HepG2 (cell line): ENCODE measurements at regions not wholly inside any gene's neighbourhood (a gene's known extent, or its start where the extent isn't known, plus 50 kb on each side); places are given as distances from the start of the nearest gene placed in this dataset.

ENCODE experiments used
- CEBPG ChIP-seq: IDR thresholded peaks from 2 replicates; pipeline ENCODE4 v1.6.1; 2016
- SIX4 ChIP-seq: sonication (generic); formaldehyde crosslinking; IDR thresholded peaks from 2 replicates; pipeline ENCODE4 v1.4.0; 2020; ENCODE audit warnings: missing genetic modification reagents
- THRA ChIP-seq: sonication (generic); formaldehyde crosslinking; IDR thresholded peaks from 2 replicates; pipeline ENCODE4 v1.4.0; 2020; ENCODE audit warnings: missing genetic modification reagents, borderline replicate concordance
- ZFP36L1 ChIP-seq: sonication (generic); formaldehyde crosslinking; IDR thresholded peaks from 2 replicates; pipeline ENCODE4 v1.8.0; 2022; ENCODE audit warnings: mild to moderate bottlenecking, missing genetic modification reagents, moderate library complexity
- TF ChIP-seq, protein P1 (sequence below): sonication (generic); formaldehyde crosslinking; IDR thresholded peaks from 2 replicates; pipeline ENCODE4 v1.4.0; 2020; ENCODE audit warnings: missing genetic modification reagents, borderline replicate concordance
- TF ChIP-seq, protein P2 (sequence below): sonication (generic); formaldehyde crosslinking; IDR thresholded peaks from 2 replicates; pipeline ENCODE4 v1.4.0; 2020; ENCODE audit warnings: mild to moderate bottlenecking, missing genetic modification reagents
- TF ChIP-seq, protein P3 (sequence below): sonication (generic); formaldehyde crosslinking; IDR thresholded peaks from 2 replicates; pipeline ENCODE4 v1.5.1; 2020; ENCODE audit warnings: mild to moderate bottlenecking, missing genetic modification reagents, moderate library complexity
- TF ChIP-seq, protein P4 (sequence below): IDR thresholded peaks from 2 replicates; pipeline ENCODE4 v1.6.1; 2018; ENCODE audit warnings: missing genetic modification reagents, mild to moderate bottlenecking, missing compliant biosample characterization
- TF ChIP-seq, protein P5 (sequence below): IDR thresholded peaks from 2 replicates; pipeline ENCODE4 v1.6.1; 2016; ENCODE audit warnings: missing compliant biosample characterization, missing genetic modification reagents, borderline replicate concordance

DNA sequence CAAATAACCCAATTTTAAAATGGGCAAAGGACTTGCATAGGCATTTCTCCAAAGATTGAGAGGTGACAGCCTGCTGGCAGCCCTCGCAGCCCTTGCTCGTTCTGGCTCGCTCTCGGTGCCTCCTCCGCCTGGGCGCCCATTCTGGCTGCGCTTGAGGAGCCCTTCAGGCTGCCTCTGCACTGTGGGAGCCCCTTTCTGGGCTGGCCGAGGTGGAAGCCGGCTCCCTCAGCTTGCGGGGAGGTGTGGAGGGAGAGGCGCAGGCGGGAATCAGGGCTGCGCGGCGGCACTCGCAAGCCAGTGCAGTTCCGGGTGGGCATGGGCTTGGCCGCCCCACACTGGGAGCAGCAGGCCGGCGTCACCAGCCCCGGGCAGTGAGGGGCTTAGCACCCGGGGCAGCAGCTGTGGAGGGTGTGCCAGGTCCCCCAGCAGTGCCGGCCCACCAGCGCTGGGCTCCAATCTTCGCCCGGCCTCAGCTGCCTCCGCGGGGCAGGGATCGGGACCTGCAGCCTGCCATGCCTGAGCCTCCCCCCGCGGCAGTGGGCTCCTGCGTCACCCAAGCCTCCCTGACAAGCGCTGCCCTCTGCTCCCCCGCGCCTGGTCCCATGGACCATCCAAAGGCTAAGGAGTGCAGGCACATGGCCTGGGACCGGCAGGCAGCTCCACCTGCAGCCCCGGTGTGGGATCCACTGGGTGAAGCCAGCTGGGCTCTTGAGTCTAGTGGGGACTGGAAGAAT, 54.0 kb upstream of the GALNT17 start (continued):
- TF ChIP-seq, protein P1, sequence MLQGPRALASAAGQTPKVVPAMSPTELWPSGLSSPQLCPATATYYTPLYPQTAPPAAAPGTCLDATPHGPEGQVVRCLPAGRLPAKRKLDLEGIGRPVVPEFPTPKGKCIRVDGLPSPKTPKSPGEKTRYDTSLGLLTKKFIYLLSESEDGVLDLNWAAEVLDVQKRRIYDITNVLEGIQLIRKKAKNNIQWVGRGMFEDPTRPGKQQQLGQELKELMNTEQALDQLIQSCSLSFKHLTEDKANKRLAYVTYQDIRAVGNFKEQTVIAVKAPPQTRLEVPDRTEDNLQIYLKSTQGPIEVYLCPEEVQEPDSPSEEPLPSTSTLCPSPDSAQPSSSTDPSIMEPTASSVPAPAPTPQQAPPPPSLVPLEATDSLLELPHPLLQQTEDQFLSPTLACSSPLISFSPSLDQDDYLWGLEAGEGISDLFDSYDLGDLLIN = no peak
- TF ChIP-seq THRA (CRISPR knock-in tag) (no peak), CEBPG (CRISPR knock-in tag) (no peak), SIX4 (CRISPR knock-in tag) (no peak), ZFP36L1 (CRISPR knock-in tag) (no peak)
- TF ChIP-seq, protein P2, sequence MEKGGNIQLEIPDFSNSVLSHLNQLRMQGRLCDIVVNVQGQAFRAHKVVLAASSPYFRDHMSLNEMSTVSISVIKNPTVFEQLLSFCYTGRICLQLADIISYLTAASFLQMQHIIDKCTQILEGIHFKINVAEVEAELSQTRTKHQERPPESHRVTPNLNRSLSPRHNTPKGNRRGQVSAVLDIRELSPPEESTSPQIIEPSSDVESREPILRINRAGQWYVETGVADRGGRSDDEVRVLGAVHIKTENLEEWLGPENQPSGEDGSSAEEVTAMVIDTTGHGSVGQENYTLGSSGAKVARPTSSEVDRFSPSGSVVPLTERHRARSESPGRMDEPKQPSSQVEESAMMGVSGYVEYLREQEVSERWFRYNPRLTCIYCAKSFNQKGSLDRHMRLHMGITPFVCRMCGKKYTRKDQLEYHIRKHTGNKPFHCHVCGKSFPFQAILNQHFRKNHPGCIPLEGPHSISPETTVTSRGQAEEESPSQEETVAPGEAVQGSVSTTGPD = no peak
- TF ChIP-seq, protein P3, sequence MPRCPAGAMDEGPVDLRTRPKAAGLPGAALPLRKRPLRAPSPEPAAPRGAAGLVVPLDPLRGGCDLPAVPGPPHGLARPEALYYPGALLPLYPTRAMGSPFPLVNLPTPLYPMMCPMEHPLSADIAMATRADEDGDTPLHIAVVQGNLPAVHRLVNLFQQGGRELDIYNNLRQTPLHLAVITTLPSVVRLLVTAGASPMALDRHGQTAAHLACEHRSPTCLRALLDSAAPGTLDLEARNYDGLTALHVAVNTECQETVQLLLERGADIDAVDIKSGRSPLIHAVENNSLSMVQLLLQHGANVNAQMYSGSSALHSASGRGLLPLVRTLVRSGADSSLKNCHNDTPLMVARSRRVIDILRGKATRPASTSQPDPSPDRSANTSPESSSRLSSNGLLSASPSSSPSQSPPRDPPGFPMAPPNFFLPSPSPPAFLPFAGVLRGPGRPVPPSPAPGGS (CRISPR knock-in tag) = no peak
- TF ChIP-seq, protein P4, sequence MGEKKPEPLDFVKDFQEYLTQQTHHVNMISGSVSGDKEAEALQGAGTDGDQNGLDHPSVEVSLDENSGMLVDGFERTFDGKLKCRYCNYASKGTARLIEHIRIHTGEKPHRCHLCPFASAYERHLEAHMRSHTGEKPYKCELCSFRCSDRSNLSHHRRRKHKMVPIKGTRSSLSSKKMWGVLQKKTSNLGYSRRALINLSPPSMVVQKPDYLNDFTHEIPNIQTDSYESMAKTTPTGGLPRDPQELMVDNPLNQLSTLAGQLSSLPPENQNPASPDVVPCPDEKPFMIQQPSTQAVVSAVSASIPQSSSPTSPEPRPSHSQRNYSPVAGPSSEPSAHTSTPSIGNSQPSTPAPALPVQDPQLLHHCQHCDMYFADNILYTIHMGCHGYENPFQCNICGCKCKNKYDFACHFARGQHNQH (CRISPR knock-in tag) = no peak
- TF ChIP-seq, protein P5, sequence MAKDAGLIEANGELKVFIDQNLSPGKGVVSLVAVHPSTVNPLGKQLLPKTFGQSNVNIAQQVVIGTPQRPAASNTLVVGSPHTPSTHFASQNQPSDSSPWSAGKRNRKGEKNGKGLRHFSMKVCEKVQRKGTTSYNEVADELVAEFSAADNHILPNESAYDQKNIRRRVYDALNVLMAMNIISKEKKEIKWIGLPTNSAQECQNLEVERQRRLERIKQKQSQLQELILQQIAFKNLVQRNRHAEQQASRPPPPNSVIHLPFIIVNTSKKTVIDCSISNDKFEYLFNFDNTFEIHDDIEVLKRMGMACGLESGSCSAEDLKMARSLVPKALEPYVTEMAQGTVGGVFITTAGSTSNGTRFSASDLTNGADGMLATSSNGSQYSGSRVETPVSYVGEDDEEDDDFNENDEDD = no peak
